Spleen (tissue), 7 donors: ENCODE measurements at regions not wholly inside any gene's neighbourhood (a gene's known extent, or its start where the extent isn't known, plus 50 kb on each side); places are given as distances from the start of the nearest gene placed in this dataset.

Source experiments
- CTCF ChIP-seq, 11 experiments: fragments of 200-600 bp in 7 of 11; fragments of 450-650 bp in 4 of 11; sonication (generic) in 4 of 11; IDR thresholded peaks in 8 of 11; conservative IDR thresholded peaks in 3 of 11; 1 replicate in 7 of 11; 2 replicates in 4 of 11; pipeline versions ENCODE4 v1.4.0 to v1.8.0; 2016 to 2021; ENCODE audit warnings: antibody characterized with exemption in 11 of 11, inconsistent platforms in 4 of 11, mild to moderate bottlenecking in 1 of 11
- POLR2A ChIP-seq, 3 donors: fragments of 450-650 bp; IDR thresholded peaks; one replicate each; pipeline ENCODE4 v1.5.1; 2017; ENCODE audit warnings: antibody characterized with exemption in 3 of 3, mild to moderate bottlenecking in 1 of 3
- donor health status: DM: no; HTN: no; CAD: no; lungs with moderate emphysema.
- donor health status: DM: no; HTN: no; CAD: no.
- donor health status: DM: no; HTN: no; CAD: no.

DNA sequence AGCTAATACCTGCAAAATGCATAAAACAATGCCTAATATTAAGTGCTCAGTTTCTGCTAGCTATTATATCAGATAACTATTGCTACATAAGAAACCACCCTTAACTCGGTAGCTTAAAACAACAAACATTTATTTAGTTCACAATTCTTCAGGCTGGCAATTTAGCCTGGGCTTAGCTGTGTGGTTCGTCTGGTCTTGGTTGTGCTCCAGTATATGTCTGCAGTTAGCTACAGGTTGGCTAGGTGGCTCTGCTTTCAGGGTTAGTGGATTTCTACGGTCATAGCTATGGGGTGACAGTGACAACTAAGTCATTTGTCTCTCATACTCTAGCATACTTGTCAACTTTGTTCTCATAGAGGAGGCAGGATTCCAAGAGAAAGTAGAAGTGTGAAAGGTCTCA lies 61.8 kb upstream of the NRP1 start:
- no peak for TF ChIP-seq POLR2A (IDR thresholded peaks at IDR 0.05)
- no peak for TF ChIP-seq CTCF (IDR thresholded peaks at IDR 0.05 in 8 of 11, conservative IDR thresholded peaks at IDR 0.05 in 3 of 11)
